B cell (primary cell): ENCODE measurements at regions not wholly inside any gene's neighbourhood (a gene's known extent, or its start where the extent isn't known, plus 50 kb on each side); places are given as distances from the start of the nearest gene placed in this dataset.
"Not testable (repeated sequence)": the region's sequence is repeated elsewhere in the genome, so short reads cannot be mapped to it uniquely, and the experiment has no call there.

Experiments used
- ATAC-seq: fragments of 200-7000 bp; cut with Tn5 transposase; one replicate; pipeline ENCODE4 v1.10.0; 2021; ENCODE audit warnings: low read depth, mild to moderate bottlenecking, moderate number of reproducible peaks, moderate library complexity
- CTCF ChIA-PET: fragments of 350-600 bp; sonication (Branson Sonifier 250); formaldehyde crosslinking; loops from one replicate; lab custom pipeline; 2021; ENCODE audit warnings: antibody characterized with exemption, inconsistent platforms; lab: Charles Lee
- POLR2A ChIA-PET: fragments of 350-600 bp; sonication (Branson Sonifier 250); formaldehyde crosslinking; loops from one replicate; lab custom pipeline; 2021; ENCODE audit warnings: antibody characterized with exemption; lab: Charles Lee
- DNase-seq: peaks from one replicate; pipeline ENCODE4 v3.0.0; 2013
- H2AFZ ChIP-seq: 2 replicates; pipeline ENCODE4 v1.6.1; 2012; ENCODE audit warnings: mild to moderate bottlenecking, low read depth, low read length; ENCODE audit not compliant: insufficient read depth, poor library complexity, severe bottlenecking
- H3K27ac ChIP-seq, 2 donors: 1 replicate in 1 of 2; 2 replicates in 1 of 2; pipeline ENCODE4 v1.5.1; 2012 to 2013; ENCODE audit warnings: low read length in 2 of 2, mild to moderate bottlenecking in 2 of 2, moderate library complexity in 1 of 2
- H3K27me3 ChIP-seq, 4 experiments: fragments of 200-600 bp in 1 of 4; sonication (generic) in 1 of 4; replicated peaks in 1 of 4; 1 replicate in 2 of 4; 2 replicates in 2 of 4; pipeline versions ENCODE4 v1.6.1 to v1.7.0; 2013 to 2016; ENCODE audit warnings: low read length in 3 of 4, mild to moderate bottlenecking in 2 of 4, mixed read lengths in 1 of 4, moderate library complexity in 1 of 4; ENCODE audit not compliant: insufficient read depth in 4 of 4, control insufficient read depth in 3 of 4; ENCODE audit errors: control extremely low read depth in 1 of 4
- H3K36me3 ChIP-seq, 2 experiments: replicated peaks in 1 of 2; 1 replicate in 1 of 2; 2 replicates in 1 of 2; pipeline versions ENCODE4 v1.6.1 to v1.7.1; 2013; ENCODE audit warnings: low read length in 1 of 2; ENCODE audit not compliant: insufficient read depth in 2 of 2, control insufficient read depth in 1 of 2; ENCODE audit errors: control extremely low read depth in 1 of 2, extremely low read depth in 1 of 2
- H3K4me1 ChIP-seq, 2 donors: fragments of 200-600 bp in 1 of 2; sonication (generic) in 1 of 2; 1 replicate in 1 of 2; 2 replicates in 1 of 2; pipeline versions ENCODE4 v1.5.1 to v1.6.1; 2013 to 2017; ENCODE audit warnings: low read length in 2 of 2; ENCODE audit not compliant: control insufficient read depth in 2 of 2, insufficient read depth in 2 of 2
- H3K4me2 ChIP-seq: replicated peaks from 2 replicates; pipeline ENCODE3; 2012; ENCODE audit warnings: mild to moderate bottlenecking, low read depth, low read length; ENCODE audit not compliant: poor library complexity, severe bottlenecking
- H3K4me3 ChIP-seq, 5 experiments: fragments of 200-600 bp in 1 of 5; sonication (generic) in 1 of 5; 1 replicate in 3 of 5; 2 replicates in 2 of 5; pipeline versions ENCODE4 v1.5.1 to v1.7.0; 2011 to 2016; ENCODE audit warnings: low read length in 4 of 5, mild to moderate bottlenecking in 4 of 5, low read depth in 2 of 5, control low read depth in 1 of 5, moderate library complexity in 1 of 5; ENCODE audit not compliant: insufficient read depth in 1 of 5; ENCODE audit errors: control extremely low read depth in 1 of 5, extremely low read depth in 1 of 5
- H3K79me2 ChIP-seq: fragments of 200-600 bp; sonication (generic); one replicate; pipeline ENCODE4 v1.6.0; 2016; ENCODE audit warnings: low read length; ENCODE audit not compliant: control insufficient read depth, insufficient read depth
- H3K9ac ChIP-seq: fragments of 200-600 bp; sonication (generic); 2 replicates; pipeline ENCODE4 v1.6.1; 2017; ENCODE audit warnings: mild to moderate bottlenecking, low read length, moderate library complexity
- H3K9me3 ChIP-seq, 3 donors: one replicate each; pipeline versions ENCODE4 v1.6.1 to v1.7.1; 2013; ENCODE audit warnings: low read length in 2 of 3; ENCODE audit not compliant: control insufficient read depth in 2 of 3, insufficient read depth in 1 of 3; ENCODE audit errors: control extremely low read depth in 1 of 3
- H4K20me1 ChIP-seq: 2 replicates; pipeline ENCODE4 v1.6.0; 2012; ENCODE audit warnings: mild to moderate bottlenecking, low read length; ENCODE audit not compliant: insufficient read depth, control insufficient read depth, poor library complexity, severe bottlenecking
- H3K27ac Mint-ChIP-seq: one replicate; pipeline ENCODE4 v1.8.0; 2021; ENCODE audit warnings: mixed read lengths
- H3K27me3 Mint-ChIP-seq: one replicate; pipeline ENCODE4 v1.8.0; 2021; ENCODE audit warnings: mixed read lengths
- H3K4me1 Mint-ChIP-seq: one replicate; pipeline ENCODE4 v1.8.0; 2021; ENCODE audit warnings: mixed read lengths
- H3K4me3 Mint-ChIP-seq: one replicate; pipeline ENCODE4 v1.8.0; 2021; ENCODE audit warnings: mixed read lengths
- H3K9me3 Mint-ChIP-seq: one replicate; pipeline ENCODE4 v1.8.0; 2022; ENCODE audit warnings: mixed read lengths; ENCODE audit not compliant: insufficient read depth
- CTCF ChIP-seq: fragments of 200-600 bp; IDR thresholded peaks from one replicate; pipeline ENCODE4 v1.8.0; 2022; ENCODE audit warnings: antibody characterized with exemption, mild to moderate bottlenecking
- EZH2 ChIP-seq: IDR thresholded peaks from 2 replicates; pipeline ENCODE4 v1.6.1; 2012; ENCODE audit warnings: borderline replicate concordance, low read depth, mild to moderate bottlenecking, moderate library complexity, low read length; ENCODE audit not compliant: insufficient read depth, poor library complexity, severe bottlenecking
- WGBS: methylation state at CpG from one replicate; pipeline ENCODE4 v1.1.5; 2013; ENCODE audit warnings: missing lambda C conversion rate; ENCODE audit not compliant: insufficient coverage; 5-methylcytosine and 5-hydroxymethylcytosine counted together
- intact Hi-C: fragments of 100-400 bp; cut with micrococcal nuclease; formaldehyde crosslinking; loops from one replicate; pipeline ENCODE4 v1.10.0; 2022

- Histone ChIP-seq H3K27me3 (no peaks in the 10 kb centered on the region), H4K20me1 (no peaks in the 10 kb centered on the region), H3K4me1 (no peaks in the 10 kb centered on the region), H2AFZ (no peak overlapping the region), H3K4me2 (no peak overlapping the region), H3K27ac (no peak overlapping the region), H3K9me3 (no peaks in the 10 kb centered on the region), H3K36me3 (no peaks in the 10 kb centered on the region), H3K9ac (no peak overlapping the region), H3K79me2 (no peaks in the 10 kb centered on the region), H3K4me3 (no peak overlapping the region)
- Mint-ChIP-seq H3K4me1 (no peaks in the 10 kb centered on the region), H3K27me3 (no peaks in the 10 kb centered on the region), H3K9me3 (no peaks in the 10 kb centered on the region), H3K4me3 (no peak overlapping the region), H3K27ac (no peak overlapping the region)
- ChIA-PET POLR2A (no interaction called here), CTCF (no interaction called here)
- intact Hi-C loops: no loop called here
- no peak for TF ChIP-seq CTCF
- TF ChIP-seq EZH2: no peak
- ATAC-seq: no peak
- WGBS: no CpG with 5 or more reads among the region's 5 CpGs
- no peak for DNase-seq
Measured at GRCh38 chr17:69679829-69680228, 265.3 kb downstream of the MAP2K6 start.

GRCh38 chr17:69684251-69684650 lies 269.8 kb downstream of the MAP2K6 start:
- ChIA-PET POLR2A (no interaction called here), CTCF (no interaction called here)
- Mint-ChIP-seq H3K4me1 (no peaks in the 10 kb centered on the region), H3K27ac (no peak overlapping the region), H3K4me3 (no peak overlapping the region), H3K9me3 (peaks cover 4% of the 10 kb centered on the region), H3K27me3 (peaks cover 6% of the 10 kb centered on the region)
- Histone ChIP-seq H3K4me3 (no peak overlapping the region), H3K79me2 (no peaks in the 10 kb centered on the region), H2AFZ (no peak overlapping the region), H3K27ac (no peak overlapping the region), H3K9me3 (peaks cover 0 to 5% (median 4%) of the 10 kb centered on the region in 3 donors), H3K4me2 (no peak overlapping the region), H3K36me3 (no peaks in the 10 kb centered on the region), H3K9ac (no peak overlapping the region), H4K20me1 (no peaks in the 10 kb centered on the region), H3K27me3 (peaks cover 0 to 4% (median 0%) of the 10 kb centered on the region in 4 experiments), H3K4me1 (no peaks in the 10 kb centered on the region)
- intact Hi-C loops: no loop called here
- DNase-seq: no peak
- 100% methylated on average over 1 of the region's 2 CpGs for WGBS
- no peak for ATAC-seq
- TF ChIP-seq EZH2 (no peak), CTCF (no peak)

GRCh38 chr17:69685150-69685549 lies 270.7 kb downstream of the MAP2K6 start:
- H3K36me3 ChIP-seq, intact Hi-C loops, H4K20me1 ChIP-seq, H3K9me3 ChIP-seq, H3K4me1 ChIP-seq, H3K4me2 ChIP-seq, H2AFZ ChIP-seq, H3K27me3 ChIP-seq, H3K4me1 Mint-ChIP-seq, H3K4me3 ChIP-seq, CTCF ChIA-PET, ATAC-seq, POLR2A ChIA-PET, DNase-seq, H3K27me3 Mint-ChIP-seq, H3K27ac Mint-ChIP-seq, H3K4me3 Mint-ChIP-seq, H3K9ac ChIP-seq, H3K9me3 Mint-ChIP-seq, H3K27ac ChIP-seq, H3K79me2 ChIP-seq: not testable (repeated sequence)
